ENCODE measurements at regions not wholly inside any gene's neighbourhood (a gene's known extent, or its start where the extent isn't known, plus 50 kb on each side); places are given as distances from the start of the nearest gene placed in this dataset.

GRCh38 chr5:159826351-159827214 is 89.7 kb upstream of the ADRA1B start:
- no peak for DNase-seq

DNA sequence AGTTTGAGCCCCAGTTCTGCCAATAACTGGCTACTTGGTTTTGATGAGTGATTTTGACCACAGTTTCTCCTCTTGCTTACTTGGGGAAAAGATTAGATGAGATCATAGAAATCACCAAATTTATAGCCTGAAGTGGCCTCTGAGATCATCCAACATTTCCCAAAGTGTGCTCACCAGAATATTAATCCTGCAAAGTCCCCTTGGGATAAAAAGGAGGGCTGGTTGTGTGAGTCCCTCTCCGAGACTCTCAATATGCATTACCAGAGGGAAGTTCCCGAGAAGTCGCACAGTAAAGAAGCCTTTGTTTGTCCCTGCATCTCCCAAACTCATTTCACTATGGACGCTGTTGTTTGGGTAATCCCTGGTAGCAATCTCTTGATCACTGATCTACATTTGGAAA is 88.4 kb upstream of the ADRA1B start:
- no peak for DNase-seq

DNA sequence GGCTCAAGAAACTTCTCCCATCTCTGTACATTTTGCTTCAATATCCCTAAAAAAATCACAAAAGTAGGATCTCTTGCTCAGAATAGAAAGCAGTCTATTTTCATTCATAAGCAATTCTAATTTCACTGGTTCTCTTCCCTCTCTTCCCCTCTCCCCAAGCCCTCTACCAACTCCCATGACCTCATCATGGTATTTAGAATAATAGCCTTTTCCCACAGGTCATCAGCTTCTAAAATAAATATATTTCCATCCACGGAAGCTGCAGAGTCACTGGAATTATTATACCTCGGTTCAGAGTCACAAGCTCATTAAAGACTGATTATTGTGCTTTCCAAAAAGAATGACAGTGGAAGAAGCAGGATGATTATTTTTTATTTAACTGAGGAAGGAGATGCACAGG is 84.2 kb upstream of the ADRA1B start:
- DNase-seq: no peak

DNA sequence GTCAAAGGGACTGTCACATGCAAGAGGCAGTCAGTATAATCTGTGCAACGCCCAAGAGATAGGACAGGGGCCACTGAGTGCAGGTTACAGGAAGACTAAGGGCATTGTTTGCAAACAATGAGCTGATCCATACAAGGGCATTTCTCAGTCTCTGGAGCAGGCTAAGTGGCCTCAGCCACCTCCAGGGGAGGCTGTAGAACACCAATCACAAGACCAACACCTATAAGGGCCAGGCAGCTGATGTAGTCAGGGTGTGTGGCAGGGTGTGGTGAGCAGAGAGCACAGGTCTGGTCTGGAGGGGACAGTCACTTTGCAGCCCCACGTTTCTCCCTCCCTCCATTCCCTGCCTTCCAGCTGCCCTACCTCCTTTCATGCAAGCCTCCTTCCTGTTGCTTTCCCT is 83.2 kb upstream of the ADRA1B start:
- no peak for DNase-seq

DNA sequence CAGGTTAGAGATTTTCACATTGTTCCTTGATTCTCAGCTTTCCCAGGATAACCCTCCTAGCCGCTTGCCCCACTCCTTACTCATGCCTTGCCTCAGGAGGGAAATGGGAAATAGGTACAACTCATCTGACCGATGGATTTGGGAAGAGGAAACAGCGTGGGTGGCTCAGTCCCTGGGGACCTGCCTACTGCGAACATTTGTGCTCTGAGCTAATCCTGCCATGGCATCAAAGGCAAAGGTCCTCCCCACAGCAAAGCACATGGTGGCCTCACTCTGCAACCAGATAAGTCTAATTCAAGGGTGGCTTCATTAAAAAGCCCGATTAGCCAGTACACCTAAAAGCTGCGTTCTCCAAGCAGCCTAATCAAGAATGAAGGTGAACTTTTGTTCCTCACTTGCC is 82.4 kb upstream of the ADRA1B start:
- no peak for DNase-seq

- DNase-seq: no peak
Observed at GRCh38 chr5:159835548-159835947, 80.7 kb upstream of the ADRA1B start.

- DNase-seq: no peak
Observed at GRCh38 chr5:159836691-159837090, 79.6 kb upstream of the ADRA1B start.

GRCh38 chr5:159837860-159838259 is 78.4 kb upstream of the ADRA1B start:
- DNase-seq: no peak

DNA sequence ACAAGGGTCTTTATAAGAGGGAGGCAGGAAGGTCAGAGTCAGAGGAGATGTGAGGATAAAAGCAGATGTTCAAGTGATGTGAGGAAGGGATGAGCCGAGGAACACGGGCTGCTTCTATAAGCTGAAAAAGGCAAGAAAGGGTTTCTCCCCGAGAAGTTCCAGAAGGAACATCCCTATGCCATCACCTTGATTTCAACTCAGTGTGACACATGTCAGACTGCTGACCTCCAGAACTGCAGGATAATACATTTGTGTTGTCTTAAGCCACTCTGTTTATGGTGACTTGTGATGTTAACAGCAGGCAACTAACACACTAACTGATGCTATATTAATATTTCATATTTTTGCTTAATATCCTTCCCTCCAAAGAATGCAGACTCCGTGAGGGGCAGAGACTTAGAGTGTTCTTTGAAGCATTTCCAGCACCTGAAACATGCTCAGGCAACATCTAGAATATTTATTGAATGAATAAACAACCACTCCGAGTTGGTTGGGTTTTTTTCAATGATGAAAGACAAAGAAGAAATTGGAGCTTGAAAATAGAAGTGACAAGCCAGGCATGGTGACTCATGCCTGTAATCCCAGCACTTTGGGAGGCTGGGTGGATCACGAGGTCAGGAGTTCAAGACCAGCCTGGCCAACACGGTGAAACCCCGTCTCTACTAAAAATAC is 77.6 kb upstream of the ADRA1B start:
- DNase-seq: no peak

GRCh38 chr5:159844267-159845121 is 71.8 kb upstream of the ADRA1B start:
- DNase-seq: no peak

GRCh38 chr5:159849437-159850083 is 66.7 kb upstream of the ADRA1B start:
- DNase-seq: no peak

- no peak for DNase-seq
Observed at GRCh38 chr5:159850160-159850559, 66.1 kb upstream of the ADRA1B start.

- no peak for DNase-seq
Observed at GRCh38 chr5:159851053-159851452, 65.2 kb upstream of the ADRA1B start.

- no peak for DNase-seq
Observed at GRCh38 chr5:159854916-159855315, 61.4 kb upstream of the ADRA1B start.

GRCh38 chr5:159855476-159856191 is 60.6 kb upstream of the ADRA1B start:
- DNase-seq: no peak

DNA sequence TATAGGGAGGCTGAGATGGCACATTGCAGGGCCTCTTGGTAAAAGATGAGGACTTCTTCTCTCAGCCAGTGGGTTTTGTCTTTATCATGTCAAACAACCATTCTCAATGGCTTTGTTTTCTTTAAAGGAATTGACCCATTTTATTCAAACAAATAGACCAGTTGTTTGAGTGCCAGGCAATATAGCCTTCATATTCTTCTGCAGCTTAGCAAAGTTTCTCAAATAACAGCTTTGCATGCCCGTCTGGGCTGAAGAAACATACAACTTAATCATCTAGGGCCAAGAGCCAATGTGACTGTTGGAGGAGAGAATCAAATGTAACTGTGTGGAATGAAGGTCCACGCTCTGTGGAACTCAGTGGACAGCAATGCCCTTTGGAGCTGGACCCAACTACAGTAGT is 57.4 kb upstream of the ADRA1B start:
- no peak for DNase-seq

DNA sequence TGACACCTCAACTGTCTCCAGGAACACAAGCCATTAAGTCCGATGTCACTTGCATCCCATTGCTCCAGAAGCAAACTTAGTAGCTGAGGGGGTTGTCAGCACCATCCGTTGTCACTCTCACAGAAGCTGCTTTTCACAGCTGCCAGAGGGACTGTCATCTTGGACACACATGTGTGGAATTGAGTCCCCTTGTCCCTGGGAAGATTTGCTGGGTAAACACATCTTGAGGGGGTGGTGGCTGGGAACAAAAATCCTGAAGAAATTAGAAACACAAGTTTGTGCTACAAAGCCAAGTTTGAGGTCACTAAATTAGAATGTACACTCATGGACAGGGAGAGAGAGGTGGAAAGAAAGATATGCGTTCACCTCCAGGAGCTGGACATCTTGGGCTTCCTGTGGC is 55.2 kb upstream of the ADRA1B start:
- no peak for DNase-seq

DNA sequence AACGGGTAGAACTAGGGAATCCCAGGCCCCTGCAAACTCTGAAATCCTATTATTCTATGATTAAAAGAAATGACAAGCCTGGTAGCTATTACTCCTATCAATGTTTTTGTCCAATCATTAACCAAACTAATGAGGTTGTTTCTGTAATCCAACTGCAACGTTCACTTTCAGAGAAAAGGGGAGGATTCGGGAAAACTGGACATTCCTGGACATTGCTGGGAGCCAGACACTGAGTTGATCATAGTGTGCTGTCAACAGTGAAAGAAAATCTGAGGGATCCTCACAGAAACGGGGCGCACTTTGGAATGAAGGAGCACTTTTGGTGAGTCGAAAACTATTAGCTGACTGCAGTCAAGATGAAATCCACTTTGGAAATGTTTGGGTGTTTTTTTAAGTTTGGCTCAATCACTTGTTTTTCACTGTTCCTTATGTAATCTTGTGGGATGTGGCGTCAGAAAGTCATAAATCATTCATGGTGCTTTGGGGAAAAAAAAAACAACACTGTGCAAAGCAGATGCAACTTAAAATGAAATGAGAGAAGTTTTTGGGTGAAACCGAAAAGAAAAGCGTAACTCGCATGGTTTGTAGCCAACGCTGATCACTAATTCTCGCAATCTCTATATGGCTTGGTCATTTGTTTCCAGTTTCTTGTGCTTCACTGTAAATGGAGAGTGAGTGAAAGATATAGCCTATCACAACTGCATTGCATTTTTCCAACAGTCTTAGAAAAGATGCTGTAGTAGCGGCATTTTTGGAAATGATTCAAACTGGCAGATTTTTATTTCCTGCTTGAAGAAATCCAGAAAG is 51.2 kb upstream of the ADRA1B start:
- no peak for DNase-seq

- no peak for DNase-seq
Observed at GRCh38 chr5:159866093-159866492, 50.2 kb upstream of the ADRA1B start.
